ENCODE measurements at regions not wholly inside any gene's neighbourhood (a gene's known extent, or its start where the extent isn't known, plus 50 kb on each side); places are given as distances from the start of the nearest gene placed in this dataset.

DNA sequence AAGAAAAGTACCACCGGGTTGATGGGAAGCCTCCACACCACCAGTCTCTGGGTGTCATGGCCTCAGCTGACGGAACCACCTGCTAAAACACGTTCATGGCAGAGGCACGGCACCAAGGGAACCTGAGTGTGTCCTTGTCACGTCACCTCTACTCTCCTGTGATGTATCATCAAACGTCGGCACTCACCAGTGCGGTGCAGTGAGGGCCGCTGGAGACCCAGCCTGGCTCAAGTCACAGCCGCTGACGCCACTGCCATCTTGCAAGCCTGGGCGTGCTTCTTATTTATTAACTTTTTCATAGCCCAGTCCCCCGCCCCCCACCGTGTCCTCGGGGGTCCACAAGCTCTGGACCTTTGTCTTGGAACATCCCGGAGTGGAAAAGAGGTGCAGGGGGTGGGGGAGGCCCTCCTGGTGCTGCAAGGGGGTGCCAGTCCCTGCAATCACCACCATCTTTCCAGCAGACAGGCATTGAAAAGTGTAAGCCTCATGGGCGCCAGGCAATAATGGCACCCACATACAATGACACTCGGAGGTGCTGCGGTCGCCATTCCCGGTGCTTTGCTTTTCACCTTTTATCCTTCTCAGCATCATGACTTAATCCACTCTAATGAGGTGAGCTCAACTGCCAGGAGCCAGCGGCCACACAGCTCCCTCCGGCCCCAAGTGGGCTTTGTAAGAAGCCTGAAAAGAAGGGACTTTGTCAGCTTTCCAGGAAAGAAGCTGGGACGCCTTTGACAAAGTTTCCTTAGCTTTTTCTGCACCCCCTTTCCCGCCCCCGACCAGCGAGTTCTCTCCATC lies 202.3 kb upstream of the IRX1 start:
- DNase-seq, result no peak

DNA sequence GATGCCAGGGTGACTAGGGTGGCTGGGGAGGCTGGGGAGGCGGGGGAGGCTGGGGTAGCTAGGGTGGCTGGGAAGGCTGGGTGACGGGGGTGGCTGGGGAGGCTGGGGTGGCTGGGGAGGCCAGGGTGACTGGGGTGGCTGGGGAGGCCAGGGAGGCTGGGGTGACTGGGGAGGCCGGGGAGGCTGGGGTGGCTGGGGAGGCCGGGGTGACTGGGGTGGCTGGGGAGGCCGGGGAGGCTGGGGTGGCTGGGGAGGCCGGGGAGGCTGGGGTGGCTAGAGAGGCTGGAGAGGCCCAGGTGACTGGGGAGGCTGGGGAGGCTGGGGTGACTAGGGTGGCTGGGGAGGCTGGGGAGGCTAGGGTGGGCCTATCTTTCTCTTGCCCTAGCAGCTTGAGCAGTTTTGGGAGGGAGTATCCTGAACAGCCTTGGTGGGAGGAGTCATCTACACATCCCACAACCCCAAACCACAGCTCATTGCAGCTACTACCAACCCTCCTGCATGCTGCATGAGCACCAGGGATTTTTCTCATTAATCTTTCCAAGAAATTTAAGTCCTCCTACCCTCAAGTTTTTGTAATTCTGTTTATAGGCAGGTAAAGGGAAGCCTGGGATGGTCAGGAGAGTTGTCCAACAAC lies 203.2 kb upstream of the IRX1 start:
- no peak for DNase-seq

DNA sequence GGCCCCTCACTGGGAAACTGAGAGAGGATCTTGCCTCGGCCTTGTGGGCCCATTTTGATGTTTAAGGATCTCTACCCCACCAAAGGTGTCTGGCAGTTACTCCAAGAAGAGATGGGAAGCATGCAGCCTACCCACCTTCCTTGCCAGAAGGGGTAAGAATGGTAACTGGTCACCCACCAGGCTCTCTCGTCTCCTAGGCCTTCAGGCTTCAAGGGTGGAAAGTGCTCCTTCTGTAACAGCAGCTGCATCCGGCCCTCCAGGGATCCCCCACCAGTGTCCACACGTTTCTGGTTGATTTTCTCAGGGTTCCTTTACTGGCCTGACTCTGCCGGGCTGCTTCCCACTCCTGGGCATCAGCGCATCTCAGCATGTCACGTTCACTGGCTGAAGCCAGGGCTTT lies 204.4 kb upstream of the IRX1 start:
- DNase-seq, result no peak

DNA sequence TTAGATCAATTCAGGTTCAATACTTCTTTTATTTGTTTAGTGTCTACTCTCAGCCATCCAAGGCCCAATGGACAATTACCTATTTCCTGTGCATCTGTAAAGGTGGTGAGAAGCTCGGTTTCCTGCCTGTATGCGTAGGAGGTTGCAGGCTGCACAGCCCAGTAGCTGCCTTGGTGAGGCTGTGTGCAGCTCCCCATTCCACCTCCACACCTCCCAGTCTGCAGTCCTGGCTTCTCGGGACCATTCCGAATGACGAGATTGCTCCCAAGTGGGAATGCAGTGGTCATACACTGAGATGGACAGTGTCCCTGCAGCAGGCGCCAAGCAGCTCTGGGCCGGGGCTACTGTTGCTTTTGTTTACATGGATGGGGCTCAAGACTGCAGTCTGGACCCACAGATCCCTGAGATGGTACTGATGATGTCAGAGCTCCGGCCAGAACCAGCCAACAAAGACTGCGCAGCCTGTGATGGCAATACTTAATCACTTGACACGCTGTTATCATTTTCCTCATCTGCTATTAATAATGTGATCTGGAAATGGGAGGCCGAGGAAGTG lies 206.1 kb upstream of the IRX1 start:
- no peak for DNase-seq

- DNase-seq, result no peak
These were observed 209.0 kb upstream of the IRX1 start for GRCh38 chr5:3386637-3387036.

DNA sequence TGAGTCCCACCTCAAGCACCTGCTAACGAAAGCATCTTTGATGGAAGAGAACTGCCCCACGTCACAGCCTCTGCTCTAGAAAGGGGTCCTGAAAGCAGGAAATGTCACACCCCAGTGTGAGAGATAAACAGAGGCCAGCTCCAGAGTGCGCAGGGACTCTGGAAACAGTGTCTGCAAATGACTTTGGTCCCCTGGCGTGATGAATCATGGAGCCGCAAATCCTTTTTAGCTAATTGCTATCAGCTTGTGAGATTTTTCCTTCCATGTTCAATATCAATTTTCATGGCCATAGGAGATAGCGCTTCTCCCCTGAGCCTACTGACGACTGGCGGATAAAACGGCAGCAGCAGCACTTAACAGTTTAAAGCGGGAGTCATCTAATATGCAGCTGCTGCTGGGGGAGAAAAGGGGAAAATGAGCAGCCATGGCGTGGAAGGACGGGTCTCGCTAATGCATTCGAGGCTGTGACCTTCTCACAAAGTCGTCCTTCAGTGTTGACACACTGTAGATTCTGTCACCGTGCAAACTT lies 209.6 kb upstream of the IRX1 start:
- no peak for DNase-seq

- no peak for DNase-seq
These were observed 211.1 kb upstream of the IRX1 start for GRCh38 chr5:3384531-3384930.

DNA sequence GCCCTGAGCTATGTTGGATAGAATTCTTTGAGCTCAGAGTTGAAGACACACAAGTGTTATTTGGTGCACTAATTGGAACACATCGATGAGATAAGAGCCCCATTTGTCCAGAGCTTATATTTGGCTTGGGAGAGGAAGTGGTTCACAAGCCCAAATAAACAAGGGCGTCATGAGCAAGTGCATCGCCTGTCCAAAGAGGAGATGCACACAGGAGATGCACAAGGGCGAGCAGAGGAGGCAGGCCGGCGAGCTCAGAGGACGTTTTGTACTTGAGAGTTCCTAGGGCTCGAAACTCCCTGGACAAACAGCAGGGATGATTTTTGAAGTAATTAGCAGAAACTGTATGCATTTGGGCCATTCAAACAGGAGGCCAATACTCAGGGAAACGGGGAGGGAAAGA lies 212.8 kb upstream of the IRX1 start:
- DNase-seq, result no peak

DNA sequence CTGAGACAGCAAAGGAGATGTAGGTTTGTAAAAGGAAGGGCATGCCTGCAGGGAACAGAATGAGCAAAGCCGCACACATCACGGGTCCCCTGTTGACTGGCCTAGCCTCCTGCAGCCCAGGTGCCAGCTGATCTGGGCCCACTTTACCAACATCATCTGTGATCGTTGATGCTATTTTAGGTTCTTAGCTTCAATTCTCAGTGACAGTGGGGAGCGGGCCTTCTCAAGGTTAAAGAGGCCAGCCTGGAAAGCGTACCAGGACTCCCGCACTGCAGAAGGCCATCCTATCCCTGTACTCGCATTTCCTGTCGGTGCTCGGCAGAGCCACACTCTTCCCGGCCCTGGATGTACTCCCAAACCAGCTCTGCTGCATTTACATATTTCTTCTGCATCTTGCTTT lies 213.5 kb upstream of the IRX1 start:
- no peak for DNase-seq

- DNase-seq, result no peak
These were observed 214.3 kb upstream of the IRX1 start for GRCh38 chr5:3381206-3381825.

DNA sequence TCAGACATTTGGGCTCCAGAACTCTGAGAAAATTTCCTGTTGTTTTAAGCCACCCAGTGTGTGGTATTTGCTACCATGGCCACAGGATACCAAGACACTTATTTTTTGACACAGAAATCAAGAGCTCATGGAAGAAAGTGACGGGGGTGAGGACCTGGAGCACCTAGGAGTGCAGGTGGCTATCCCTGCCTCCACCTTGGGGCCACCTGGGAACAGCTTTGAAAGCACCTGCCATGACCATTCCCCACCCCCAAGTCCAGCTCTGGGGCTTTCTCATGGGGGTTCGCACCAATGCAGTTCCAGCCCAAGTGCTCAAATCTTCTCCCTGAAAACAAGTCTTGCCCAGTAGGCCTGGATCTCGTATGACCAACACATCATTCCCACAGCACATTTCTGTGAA lies 214.9 kb upstream of the IRX1 start:
- no peak for DNase-seq

DNA sequence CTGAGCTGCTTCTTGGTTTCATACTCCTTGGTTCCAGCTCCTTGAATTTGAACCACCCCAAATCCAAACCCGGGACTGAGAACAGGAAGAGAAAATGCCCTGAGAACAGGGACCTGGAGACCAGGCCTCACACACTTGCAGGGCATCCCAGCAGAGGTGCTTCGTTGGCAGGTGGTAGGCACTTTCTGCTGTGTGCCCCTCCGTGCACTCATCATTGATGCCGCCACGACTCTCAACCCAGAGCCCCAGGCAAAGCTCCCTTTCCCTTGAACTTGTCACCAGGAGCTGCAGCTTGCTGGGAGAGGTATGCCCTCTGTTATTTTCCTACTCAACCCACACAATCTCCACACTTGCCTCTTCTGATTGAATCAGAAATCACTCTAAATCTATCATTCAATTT lies 217.8 kb upstream of the IRX1 start:
- no peak for DNase-seq

GRCh38 chr5:3377176-3377575 lies 218.5 kb upstream of the IRX1 start:
- no peak for DNase-seq

GRCh38 chr5:3376611-3377010 lies 219.0 kb upstream of the IRX1 start:
- DNase-seq, result no peak

GRCh38 chr5:3375586-3376311 lies 219.9 kb upstream of the IRX1 start:
- no peak for DNase-seq

- DNase-seq, result no peak
These were observed 222.2 kb upstream of the IRX1 start for GRCh38 chr5:3373391-3373790.

GRCh38 chr5:3372289-3372688 lies 223.3 kb upstream of the IRX1 start:
- DNase-seq, result no peak

GRCh38 chr5:3365501-3366215 lies 230.0 kb upstream of the IRX1 start:
- DNase-seq, result no peak

GRCh38 chr5:3364941-3365340 lies 230.7 kb upstream of the IRX1 start:
- no peak for DNase-seq

GRCh38 chr5:3364433-3364832 lies 231.2 kb upstream of the IRX1 start:
- no peak for DNase-seq

DNA sequence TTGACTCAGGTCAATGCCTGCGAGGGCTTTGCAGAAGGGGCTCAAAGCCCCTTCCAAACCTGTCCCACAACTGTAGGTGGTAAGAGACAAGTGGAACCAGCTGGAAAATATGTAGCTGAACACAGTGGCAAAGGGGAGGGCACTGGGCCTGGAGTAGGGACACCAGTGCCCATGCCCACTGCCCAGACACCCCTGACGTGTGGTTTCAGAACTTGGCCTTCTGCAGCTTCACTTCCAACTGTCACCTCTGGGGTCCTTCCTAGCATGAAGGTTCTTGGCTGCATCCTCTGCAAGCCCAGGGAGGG lies 233.1 kb upstream of the IRX1 start:
- DNase-seq, result no peak

GRCh38 chr5:3361811-3362605 lies 233.6 kb upstream of the IRX1 start:
- DNase-seq, result no peak
